Esophagus muscularis mucosa (tissue), 4 donors: ENCODE measurements at regions not wholly inside any gene's neighbourhood (a gene's known extent, or its start where the extent isn't known, plus 50 kb on each side); places are given as distances from the start of the nearest gene placed in this dataset.

ENCODE experiments used
- CTCF ChIP-seq, 3 experiments: fragments of 200-600 bp in 2 of 3; fragments of 450-650 bp in 1 of 3; sonication (generic) in 2 of 3; IDR thresholded peaks; one replicate each; pipeline ENCODE4 v1.5.1; 2017 to 2019; ENCODE audit warnings: antibody characterized with exemption in 3 of 3, mild to moderate bottlenecking in 2 of 3, moderate library complexity in 1 of 3
- EP300 ChIP-seq: sonication (generic); formaldehyde crosslinking; IDR thresholded peaks from one replicate; pipeline ENCODE4 v1.6.1; 2017; ENCODE audit warnings: antibody characterized with exemption
- POLR2A ChIP-seq: fragments of 450-650 bp; IDR thresholded peaks from one replicate; pipeline ENCODE4 v1.6.1; 2017; ENCODE audit warnings: antibody characterized with exemption, moderate library complexity, mild to moderate bottlenecking, low read depth
- POLR2AphosphoS5 ChIP-seq, 2 donors: sonication (generic); formaldehyde crosslinking; IDR thresholded peaks; one replicate each; pipeline ENCODE4 v1.6.1; 2017; ENCODE audit warnings: antibody characterized with exemption in 2 of 2

GRCh38 chr13:40383132-40383531 is 283.3 kb downstream of the FOXO1 start:
- TF ChIP-seq CTCF (IDR thresholded peaks at IDR 0.05) (no peak), POLR2A (no peak), EP300 (no peak), POLR2AphosphoS5 (IDR thresholded peaks at IDR 0.05) (no peak)
